ENCODE measurements at regions not wholly inside any gene's neighbourhood (a gene's known extent, or its start where the extent isn't known, plus 50 kb on each side); places are given as distances from the start of the nearest gene placed in this dataset.

DNA sequence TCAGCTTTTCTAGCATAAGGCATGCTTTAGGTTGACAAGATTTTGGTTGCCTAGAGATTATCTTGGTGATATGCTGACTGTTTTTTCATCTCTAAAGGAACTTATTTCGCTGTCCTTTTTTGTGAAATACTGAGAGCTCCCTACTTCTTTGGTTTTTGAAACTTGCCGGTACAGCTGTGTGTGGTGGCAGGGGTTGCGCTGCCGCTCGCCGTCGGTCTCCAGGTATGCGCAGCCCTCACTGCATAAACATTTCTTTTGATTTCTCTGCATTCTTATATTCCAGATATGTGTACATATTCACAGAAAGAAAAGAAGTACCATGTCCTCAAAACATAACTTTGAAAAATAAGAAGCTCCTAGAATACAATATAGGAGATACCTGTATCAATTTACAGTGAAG is 106.4 kb upstream of the SYNDIG1 start:
- 89% methylated on average over 8 of the region's 8 CpGs for WGBS (ENCODE audit: low lambda C conversion rate, missing lambda C conversion rate)
- H3K9me2 ChIP-seq (replicated peaks; ENCODE audit: insufficient read depth), result no peaks in the 10 kb centered on the region
- no peak for TF ChIP-seq EZH2 (IDR thresholded peaks at IDR 0.05; ENCODE audit: borderline replicate concordance)
- TF ChIP-seq, protein P1, sequence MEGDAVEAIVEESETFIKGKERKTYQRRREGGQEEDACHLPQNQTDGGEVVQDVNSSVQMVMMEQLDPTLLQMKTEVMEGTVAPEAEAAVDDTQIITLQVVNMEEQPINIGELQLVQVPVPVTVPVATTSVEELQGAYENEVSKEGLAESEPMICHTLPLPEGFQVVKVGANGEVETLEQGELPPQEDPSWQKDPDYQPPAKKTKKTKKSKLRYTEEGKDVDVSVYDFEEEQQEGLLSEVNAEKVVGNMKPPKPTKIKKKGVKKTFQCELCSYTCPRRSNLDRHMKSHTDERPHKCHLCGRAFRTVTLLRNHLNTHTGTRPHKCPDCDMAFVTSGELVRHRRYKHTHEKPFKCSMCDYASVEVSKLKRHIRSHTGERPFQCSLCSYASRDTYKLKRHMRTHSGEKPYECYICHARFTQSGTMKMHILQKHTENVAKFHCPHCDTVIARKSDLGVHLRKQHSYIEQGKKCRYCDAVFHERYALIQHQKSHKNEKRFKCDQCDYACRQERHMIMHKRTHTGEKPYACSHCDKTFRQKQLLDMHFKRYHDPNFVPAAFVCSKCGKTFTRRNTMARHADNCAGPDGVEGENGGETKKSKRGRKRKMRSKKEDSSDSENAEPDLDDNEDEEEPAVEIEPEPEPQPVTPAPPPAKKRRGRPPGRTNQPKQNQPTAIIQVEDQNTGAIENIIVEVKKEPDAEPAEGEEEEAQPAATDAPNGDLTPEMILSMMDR (IDR thresholded peaks at IDR 0.05; ENCODE audit: poor library complexity), result no peak
- no peak for TF ChIP-seq EZH2phosphoT487 (IDR thresholded peaks at IDR 0.05; ENCODE audit: low read depth, severe bottlenecking, unreplicated experiment)

DNA sequence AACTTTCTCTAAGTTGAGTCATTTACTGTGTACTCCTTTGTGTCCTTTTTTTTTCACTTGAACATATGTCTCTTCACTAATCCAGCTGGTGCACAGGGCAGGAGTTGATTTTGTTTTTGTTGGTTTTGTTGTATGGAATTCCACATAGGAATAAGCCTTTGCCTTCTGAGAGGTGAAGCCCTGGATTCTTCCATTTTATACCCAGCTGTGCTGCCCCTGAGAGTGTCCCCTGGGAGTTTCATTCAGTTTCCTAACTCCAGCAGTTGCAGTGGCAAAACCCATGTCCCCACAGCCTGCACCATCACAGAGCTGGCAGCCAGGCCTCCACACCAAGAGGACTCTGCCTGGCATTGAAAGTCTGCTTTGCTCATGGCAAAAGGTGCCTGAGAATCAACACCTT is 107.3 kb upstream of the SYNDIG1 start:
- Histone ChIP-seq H3K27ac (no peak overlapping the region), H3K9me3 (ENCODE audit: low read depth) (no peaks in the 10 kb centered on the region), H3K4me3 (no peak overlapping the region), H3K27me3 (no peaks in the 10 kb centered on the region), H3K4me2 (no peak overlapping the region), H2AFZ (no peak overlapping the region), H3K36me3 (replicated peaks; ENCODE audit: insufficient read depth, low read depth) (no peaks in the 10 kb centered on the region), H3K9me2 (replicated peaks; ENCODE audit: insufficient read depth) (no peaks in the 10 kb centered on the region), H3K79me2 (no peaks in the 10 kb centered on the region), H4K20me1 (ENCODE audit: insufficient read depth, poor library complexity, severe bottlenecking) (no peaks in the 10 kb centered on the region), H3K4me1 (ENCODE audit: insufficient read depth) (no peaks in the 10 kb centered on the region)
- no peak for DNase-seq (ENCODE audit: low spot score)
- TF ChIP-seq EZH2 (IDR thresholded peaks at IDR 0.05; ENCODE audit: borderline replicate concordance) (no peak), EZH2phosphoT487 (IDR thresholded peaks at IDR 0.05; ENCODE audit: low read depth, severe bottlenecking, unreplicated experiment) (no peak)
- TF ChIP-seq, protein P1 (IDR thresholded peaks at IDR 0.05; ENCODE audit: poor library complexity), result no peak

More for the DNA sequence above, 106.4 kb upstream of the SYNDIG1 start:
- H2AFZ ChIP-seq, result no peak overlapping the region
- H3K4me2 ChIP-seq, result no peak overlapping the region
- H3K4me1 ChIP-seq (ENCODE audit: insufficient read depth), result no peaks in the 10 kb centered on the region
- no peaks in the 10 kb centered on the region for H4K20me1 ChIP-seq (ENCODE audit: insufficient read depth, poor library complexity, severe bottlenecking)
- H3K9me3 ChIP-seq (ENCODE audit: low read depth), result no peaks in the 10 kb centered on the region
- no peak overlapping the region for H3K4me3 ChIP-seq
- H3K27ac ChIP-seq, result no peak overlapping the region
- H3K27me3 ChIP-seq, result no peaks in the 10 kb centered on the region
- H3K79me2 ChIP-seq, result no peaks in the 10 kb centered on the region
- no peak for DNase-seq (ENCODE audit: low spot score)
- no peaks in the 10 kb centered on the region for H3K36me3 ChIP-seq (replicated peaks; ENCODE audit: insufficient read depth, low read depth)

DNA sequence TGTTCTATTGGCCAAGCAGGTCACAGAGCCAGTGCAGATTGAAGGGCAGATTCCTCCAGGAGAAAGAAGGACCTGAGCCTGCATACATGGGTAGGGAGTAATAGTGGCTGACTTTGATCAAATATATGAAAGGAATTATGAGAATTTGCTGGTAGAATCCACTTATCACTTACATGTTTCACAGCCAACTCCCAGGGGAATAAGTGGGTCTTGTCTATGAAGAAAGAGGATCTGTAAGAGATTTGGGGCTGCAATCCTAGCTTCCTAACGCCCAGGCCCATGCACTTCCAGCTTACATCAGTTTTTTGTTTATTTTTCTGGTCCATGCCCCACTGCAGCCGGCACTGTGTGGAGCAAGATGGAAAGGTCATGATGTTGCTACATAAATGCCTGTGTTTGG is 107.9 kb upstream of the SYNDIG1 start:
- H4K20me1 ChIP-seq (ENCODE audit: insufficient read depth, poor library complexity, severe bottlenecking), result no peaks in the 10 kb centered on the region
- H3K36me3 ChIP-seq (replicated peaks; ENCODE audit: insufficient read depth, low read depth), result no peaks in the 10 kb centered on the region
- H3K4me2 ChIP-seq, result no peak overlapping the region
- 63% methylated on average over 2 of the region's 2 CpGs for WGBS (ENCODE audit: low lambda C conversion rate, missing lambda C conversion rate)
- no peak overlapping the region for H2AFZ ChIP-seq
- H3K27me3 ChIP-seq, result no peaks in the 10 kb centered on the region
- H3K79me2 ChIP-seq, result no peaks in the 10 kb centered on the region
- H3K4me1 ChIP-seq (ENCODE audit: insufficient read depth), result no peaks in the 10 kb centered on the region
- no peak for TF ChIP-seq EZH2 (IDR thresholded peaks at IDR 0.05; ENCODE audit: borderline replicate concordance)
- TF ChIP-seq, protein P1 (IDR thresholded peaks at IDR 0.05; ENCODE audit: poor library complexity), result no peak
- no peak for TF ChIP-seq EZH2phosphoT487 (IDR thresholded peaks at IDR 0.05; ENCODE audit: low read depth, severe bottlenecking, unreplicated experiment)
- no peak for DNase-seq (ENCODE audit: low spot score)
- no peaks in the 10 kb centered on the region for H3K9me2 ChIP-seq (replicated peaks; ENCODE audit: insufficient read depth)
- no peak overlapping the region for H3K27ac ChIP-seq
- H3K4me3 ChIP-seq, result no peak overlapping the region
- H3K9me3 ChIP-seq (ENCODE audit: low read depth), result no peaks in the 10 kb centered on the region

DNA sequence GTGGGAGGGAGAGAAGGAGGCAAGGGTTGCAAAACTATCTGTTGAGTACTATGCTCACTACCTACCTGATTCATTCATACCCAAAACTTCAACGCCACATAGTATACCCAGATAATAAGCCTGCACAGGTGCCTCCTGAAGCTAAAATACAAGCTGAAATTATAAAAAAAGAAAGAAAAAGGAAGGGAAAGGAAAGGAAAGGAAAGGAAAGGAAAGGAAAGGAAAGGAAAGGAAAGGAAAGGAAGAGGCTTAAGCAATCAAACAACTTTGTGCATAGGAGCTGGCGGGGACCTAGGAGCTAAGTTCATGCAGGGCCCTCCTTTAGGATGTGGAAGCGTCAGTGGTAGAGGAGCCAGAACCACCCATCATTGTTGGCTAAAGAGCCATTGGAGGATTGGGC is 108.9 kb upstream of the SYNDIG1 start:
- H3K27ac ChIP-seq, result no peak overlapping the region
- H3K4me3 ChIP-seq, result no peak overlapping the region
- no peaks in the 10 kb centered on the region for H3K9me2 ChIP-seq (replicated peaks; ENCODE audit: insufficient read depth)
- no peaks in the 10 kb centered on the region for H3K79me2 ChIP-seq
- no peaks in the 10 kb centered on the region for H3K9me3 ChIP-seq (ENCODE audit: low read depth)
- H2AFZ ChIP-seq, result no peak overlapping the region
- H4K20me1 ChIP-seq (ENCODE audit: insufficient read depth, poor library complexity, severe bottlenecking), result no peaks in the 10 kb centered on the region
- no peaks in the 10 kb centered on the region for H3K4me1 ChIP-seq (ENCODE audit: insufficient read depth)
- H3K27me3 ChIP-seq, result no peaks in the 10 kb centered on the region
- no peak for DNase-seq (ENCODE audit: low spot score)
- TF ChIP-seq EZH2phosphoT487 (IDR thresholded peaks at IDR 0.05; ENCODE audit: low read depth, severe bottlenecking, unreplicated experiment), result no peak
- TF ChIP-seq, protein P1 (IDR thresholded peaks at IDR 0.05; ENCODE audit: poor library complexity), result no peak
- WGBS (ENCODE audit: low lambda C conversion rate, missing lambda C conversion rate), result 88% methylated on average over 3 of the region's 3 CpGs
- no peak overlapping the region for H3K4me2 ChIP-seq
- H3K36me3 ChIP-seq (replicated peaks; ENCODE audit: insufficient read depth, low read depth), result no peaks in the 10 kb centered on the region

Measured in hepatocyte (in vitro differentiated cells).